CD14-positive monocyte (primary cell): ENCODE measurements at regions not wholly inside any gene's neighbourhood (a gene's known extent, or its start where the extent isn't known, plus 50 kb on each side); places are given as distances from the start of the nearest gene placed in this dataset.

ENCODE experiments used
- DNase-seq, 3 donors: peaks; one replicate each; pipeline ENCODE4 v3.0.0-alpha.2; 2011 to 2022
- H2AFZ ChIP-seq: 2 replicates; pipeline ENCODE4 v1.6.0; 2012; ENCODE audit warnings: mild to moderate bottlenecking, low read depth, low read length, inconsistent platforms; ENCODE audit not compliant: insufficient read depth, poor library complexity, severe bottlenecking
- H3K27ac ChIP-seq, 2 donors: 1 replicate in 1 of 2; 2 replicates in 1 of 2; pipeline ENCODE4 v1.5.1; 2012 to 2013; ENCODE audit warnings: low read length in 2 of 2, control low read depth in 1 of 2, inconsistent platforms in 1 of 2, low read depth in 1 of 2, mild to moderate bottlenecking in 1 of 2
- H3K27me3 ChIP-seq, 2 donors: one replicate each; pipeline versions ENCODE4 v1.6.0 to v1.6.1; 2011 to 2013; ENCODE audit warnings: low read length in 2 of 2; ENCODE audit not compliant: control insufficient read depth in 2 of 2, insufficient read depth in 2 of 2
- H3K36me3 ChIP-seq, 2 donors: replicated peaks in 1 of 2; 1 replicate in 1 of 2; 2 replicates in 1 of 2; pipeline versions ENCODE4 v1.5.1 to v1.6.1; 2012 to 2013; ENCODE audit warnings: low read length in 2 of 2, control low read depth in 1 of 2, inconsistent platforms in 1 of 2, mild to moderate bottlenecking in 1 of 2; ENCODE audit not compliant: insufficient read depth in 2 of 2, control insufficient read depth in 1 of 2
- H3K4me1 ChIP-seq, 2 donors: 1 replicate in 1 of 2; 2 replicates in 1 of 2; pipeline versions ENCODE4 v1.5.1 to v1.6.1; 2012 to 2013; ENCODE audit warnings: low read length in 2 of 2, control low read depth in 1 of 2, inconsistent platforms in 1 of 2, mild to moderate bottlenecking in 1 of 2, moderate library complexity in 1 of 2; ENCODE audit not compliant: insufficient read depth in 2 of 2, control insufficient read depth in 1 of 2
- H3K4me2 ChIP-seq: replicated peaks from 2 replicates; pipeline ENCODE3; 2012; ENCODE audit warnings: low read length, moderate library complexity, mild to moderate bottlenecking; ENCODE audit not compliant: poor library complexity, severe bottlenecking; ENCODE audit errors: extremely low read depth
- H3K4me3 ChIP-seq, 3 experiments: fragments of 200-600 bp in 1 of 3; sonication (generic) in 1 of 3; replicated peaks in 1 of 3; 1 replicate in 2 of 3; 2 replicates in 1 of 3; pipeline ENCODE4 v1.5.1; 2011 to 2013; ENCODE audit warnings: low read length in 3 of 3, mild to moderate bottlenecking in 3 of 3, control low read depth in 2 of 3, low read depth in 2 of 3, inconsistent platforms in 1 of 3, moderate library complexity in 1 of 3
- H3K79me2 ChIP-seq: 2 replicates; pipeline ENCODE4 v1.6.0; 2012; ENCODE audit warnings: mild to moderate bottlenecking, control low read depth, inconsistent platforms, low read length, moderate library complexity; ENCODE audit not compliant: insufficient read depth
- H3K9ac ChIP-seq: 2 replicates; pipeline ENCODE4 v1.6.0; 2017; ENCODE audit warnings: low read length, mild to moderate bottlenecking; ENCODE audit not compliant: insufficient read depth, poor library complexity, severe bottlenecking
- H3K9me3 ChIP-seq, 2 donors: replicated peaks in 1 of 2; 1 replicate in 1 of 2; 2 replicates in 1 of 2; pipeline versions ENCODE4 v1.5.1 to v1.6.1; 2012 to 2013; ENCODE audit warnings: low read length in 2 of 2, control low read depth in 1 of 2; ENCODE audit not compliant: control insufficient read depth in 1 of 2, insufficient read depth in 1 of 2
- H4K20me1 ChIP-seq: 2 replicates; pipeline ENCODE4 v1.6.0; 2012; ENCODE audit warnings: mild to moderate bottlenecking, low read length, control low read depth, moderate library complexity; ENCODE audit not compliant: insufficient read depth
- H3K27ac Mint-ChIP-seq, 7 donors: one replicate each; pipeline ENCODE4 v1.8.0; 2020; ENCODE audit warnings: mild to moderate bottlenecking in 7 of 7, mixed read lengths in 7 of 7, moderate library complexity in 6 of 7, inconsistent platforms in 2 of 7
- H3K27me3 Mint-ChIP-seq, 3 donors: one replicate each; pipeline ENCODE4 v1.8.0; 2021 to 2022; ENCODE audit warnings: low read depth in 3 of 3, mild to moderate bottlenecking in 3 of 3, mixed read lengths in 3 of 3, moderate library complexity in 3 of 3, inconsistent platforms in 1 of 3
- H3K36me3 Mint-ChIP-seq, 2 donors: one replicate each; pipeline ENCODE4 v1.8.0; 2020; ENCODE audit warnings: mixed read lengths in 2 of 2, inconsistent platforms in 1 of 2, mild to moderate bottlenecking in 1 of 2
- H3K4me1 Mint-ChIP-seq: one replicate; pipeline ENCODE4 v1.8.0; 2020; ENCODE audit warnings: mild to moderate bottlenecking, mixed read lengths
- H3K4me3 Mint-ChIP-seq, 2 donors: one replicate each; pipeline ENCODE4 v1.8.0; 2020; ENCODE audit warnings: mild to moderate bottlenecking in 2 of 2, mixed read lengths in 2 of 2, moderate library complexity in 1 of 2
- H3K9me3 Mint-ChIP-seq, 7 donors: one replicate each; pipeline ENCODE4 v1.8.0; 2020 to 2022; ENCODE audit warnings: mixed read lengths in 7 of 7, mild to moderate bottlenecking in 6 of 7, moderate library complexity in 6 of 7, inconsistent platforms in 2 of 7
- WGBS: methylation state at CpG from one replicate; pipeline ENCODE4 v1.1.5; 2013; ENCODE audit warnings: missing lambda C conversion rate; ENCODE audit not compliant: insufficient coverage; 5-methylcytosine and 5-hydroxymethylcytosine counted together
- intact Hi-C, 2 donors: fragments of 100-400 bp; cut with micrococcal nuclease; formaldehyde crosslinking; loops; one replicate each; pipeline versions ENCODE4 v1.15.0 to v1.15.1; 2023
- TF ChIP-seq, protein P1 (sequence below): fragments of 200-600 bp; IDR thresholded peaks from one replicate; pipeline ENCODE4 v1.8.0; 2022; ENCODE audit warnings: antibody characterized with exemption, mild to moderate bottlenecking

DNA sequence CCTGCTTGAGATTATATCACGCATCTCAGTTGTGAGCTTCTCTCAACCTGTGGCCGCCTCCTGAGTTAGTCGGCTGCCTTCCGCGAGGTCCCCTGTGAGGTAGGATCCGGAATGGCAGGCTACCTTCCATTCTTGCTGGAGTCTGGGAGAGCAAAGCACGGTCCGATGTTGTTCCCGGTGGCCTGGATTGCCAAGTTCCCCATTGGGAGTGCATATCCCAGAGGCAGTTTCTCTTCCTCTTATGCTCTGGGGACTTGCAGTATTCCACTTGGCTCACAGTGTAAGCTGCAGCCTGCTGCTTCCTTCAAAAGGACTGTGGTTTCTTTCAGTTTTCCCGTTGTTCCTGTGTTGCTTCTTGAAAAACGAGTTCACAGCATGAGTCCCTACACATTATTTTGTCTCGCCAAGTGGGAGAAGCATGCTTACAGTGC, 225.4 kb upstream of the ZWINT start:
- intact Hi-C loops = no loop called here
- H3K79me2 ChIP-seq = no peaks in the 10 kb centered on the region
- no peak overlapping the region for H3K4me3 ChIP-seq
- H4K20me1 ChIP-seq = no peaks in the 10 kb centered on the region
- no peaks in the 10 kb centered on the region for H3K36me3 ChIP-seq
- no peak overlapping the region for H3K27ac ChIP-seq
- 60% methylated on average over 8 of the region's 12 CpGs for WGBS
- no peak overlapping the region for H2AFZ ChIP-seq
- H3K9me3 ChIP-seq = peaks cover 0 to 3% of the 10 kb centered on the region in 2 donors
- no peaks in the 10 kb centered on the region for H3K4me1 Mint-ChIP-seq
- H3K27me3 Mint-ChIP-seq = peaks cover 0 to 2% (median 0%) of the 10 kb centered on the region in 3 donors
- no peaks in the 10 kb centered on the region for H3K27me3 ChIP-seq
- H3K27ac Mint-ChIP-seq = no peak overlapping the region
- H3K4me2 ChIP-seq = no peak overlapping the region
- H3K4me1 ChIP-seq = no peaks in the 10 kb centered on the region
- no peaks in the 10 kb centered on the region for H3K36me3 Mint-ChIP-seq
- TF ChIP-seq, protein P1, sequence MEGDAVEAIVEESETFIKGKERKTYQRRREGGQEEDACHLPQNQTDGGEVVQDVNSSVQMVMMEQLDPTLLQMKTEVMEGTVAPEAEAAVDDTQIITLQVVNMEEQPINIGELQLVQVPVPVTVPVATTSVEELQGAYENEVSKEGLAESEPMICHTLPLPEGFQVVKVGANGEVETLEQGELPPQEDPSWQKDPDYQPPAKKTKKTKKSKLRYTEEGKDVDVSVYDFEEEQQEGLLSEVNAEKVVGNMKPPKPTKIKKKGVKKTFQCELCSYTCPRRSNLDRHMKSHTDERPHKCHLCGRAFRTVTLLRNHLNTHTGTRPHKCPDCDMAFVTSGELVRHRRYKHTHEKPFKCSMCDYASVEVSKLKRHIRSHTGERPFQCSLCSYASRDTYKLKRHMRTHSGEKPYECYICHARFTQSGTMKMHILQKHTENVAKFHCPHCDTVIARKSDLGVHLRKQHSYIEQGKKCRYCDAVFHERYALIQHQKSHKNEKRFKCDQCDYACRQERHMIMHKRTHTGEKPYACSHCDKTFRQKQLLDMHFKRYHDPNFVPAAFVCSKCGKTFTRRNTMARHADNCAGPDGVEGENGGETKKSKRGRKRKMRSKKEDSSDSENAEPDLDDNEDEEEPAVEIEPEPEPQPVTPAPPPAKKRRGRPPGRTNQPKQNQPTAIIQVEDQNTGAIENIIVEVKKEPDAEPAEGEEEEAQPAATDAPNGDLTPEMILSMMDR = no peak
- H3K4me3 Mint-ChIP-seq = no peak overlapping the region
- peaks cover 0 to 4% (median 1%) of the 10 kb centered on the region in 7 donors for H3K9me3 Mint-ChIP-seq
- no peak overlapping the region for H3K9ac ChIP-seq
- no peak for DNase-seq

DNA sequence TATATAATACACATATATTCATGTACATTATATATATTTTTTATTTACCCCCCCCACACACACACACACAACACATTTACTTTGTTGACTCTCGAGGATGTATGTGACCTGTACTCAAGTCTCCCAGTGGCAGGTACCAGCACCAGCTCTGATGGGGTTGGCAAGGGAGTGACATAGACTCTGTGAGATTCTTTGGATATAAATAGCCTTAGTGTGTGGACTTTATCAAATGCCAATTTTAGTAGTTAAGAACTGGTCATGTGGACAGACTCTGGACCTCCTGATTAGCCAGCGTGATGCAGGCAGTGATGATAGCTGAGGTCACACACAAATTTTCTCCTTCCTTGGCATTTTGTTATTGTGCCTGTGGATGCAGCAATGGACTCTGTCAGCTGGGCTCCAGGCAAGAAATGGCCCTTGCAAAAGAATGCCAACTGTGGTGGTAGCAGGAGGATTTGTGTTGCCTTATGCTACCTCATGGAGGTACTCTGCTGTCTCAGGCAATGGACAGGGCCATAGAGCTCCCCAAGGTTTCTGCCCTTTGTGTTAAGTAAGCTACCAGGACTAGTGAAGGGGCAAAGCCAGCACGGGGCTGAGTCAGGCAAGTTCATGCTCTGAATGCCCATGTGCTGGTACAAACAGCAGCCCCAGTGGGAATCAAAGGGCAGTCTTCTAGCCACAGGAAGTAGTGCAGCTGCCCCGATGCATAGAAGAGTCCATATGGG, 224.6 kb upstream of the ZWINT start:
- no peaks in the 10 kb centered on the region for H3K79me2 ChIP-seq
- no peak overlapping the region for H2AFZ ChIP-seq
- Mint-ChIP-seq H3K9me3 (peaks cover 0 to 4% (median 1%) of the 10 kb centered on the region in 7 donors), H3K27ac (no peak overlapping the region), H3K4me1 (no peaks in the 10 kb centered on the region), H3K36me3 (no peaks in the 10 kb centered on the region), H3K4me3 (no peak overlapping the region), H3K27me3 (peaks cover 0 to 2% (median 0%) of the 10 kb centered on the region in 3 donors)
- no peaks in the 10 kb centered on the region for H3K27me3 ChIP-seq
- no peak overlapping the region for H3K27ac ChIP-seq
- intact Hi-C loops = no loop called here
- TF ChIP-seq, protein P1 = no peak
- 93% methylated on average over 3 of the region's 4 CpGs for WGBS
- DNase-seq = no peak
- H4K20me1 ChIP-seq = no peaks in the 10 kb centered on the region
- no peaks in the 10 kb centered on the region for H3K4me1 ChIP-seq
- H3K4me2 ChIP-seq = no peak overlapping the region
- no peak overlapping the region for H3K9ac ChIP-seq
- peaks cover 0 to 3% of the 10 kb centered on the region in 2 donors for H3K9me3 ChIP-seq
- H3K36me3 ChIP-seq = no peaks in the 10 kb centered on the region
- H3K4me3 ChIP-seq = no peak overlapping the region
